ENCODE measurements at regions not wholly inside any gene's neighbourhood (a gene's known extent, or its start where the extent isn't known, plus 50 kb on each side); places are given as distances from the start of the nearest gene placed in this dataset.

GRCh38 chr5:108432024-108432423 lies 50.1 kb upstream of the FBXL17 start:
- no peak for DNase-seq (ENCODE audit: extremely low spot score, unreplicated experiment)
- no peak for TF ChIP-seq CTCF (IDR thresholded peaks at IDR 0.05)
- Mint-ChIP-seq H3K27ac (ENCODE audit: unreplicated experiment) (no peak overlapping the region), H3K9me3 (ENCODE audit: unreplicated experiment) (no peaks in the 10 kb centered on the region), H3K4me1 (ENCODE audit: unreplicated experiment) (peaks cover 17% of the 10 kb centered on the region), H3K27me3 (ENCODE audit: unreplicated experiment) (no peaks in the 10 kb centered on the region), H3K36me3 (ENCODE audit: unreplicated experiment) (no peaks in the 10 kb centered on the region), H3K4me3 (ENCODE audit: unreplicated experiment) (no peak overlapping the region)

Measured in osteocyte (in vitro differentiated cells).